ENCODE measurements at regions not wholly inside any gene's neighbourhood (a gene's known extent, or its start where the extent isn't known, plus 50 kb on each side); places are given as distances from the start of the nearest gene placed in this dataset.

GRCh38 chr6:149198265-149198664 lies 119.2 kb upstream of the TAB2 start:
- DNase-seq (ENCODE audit: low spot score): no peak
- peaks cover 4% of the 10 kb centered on the region for H3K27me3 Mint-ChIP-seq (ENCODE audit: insufficient read depth, low read depth, poor library complexity)

GRCh38 chr6:149200282-149200945 lies 117.1 kb upstream of the TAB2 start:
- Histone ChIP-seq H2AFZ (no peak overlapping the region), H3K27ac (ENCODE audit: low read depth) (no peak overlapping the region), H3K4me1 (ENCODE audit: insufficient read depth) (no peaks in the 10 kb centered on the region), H4K20me1 (replicated peaks; ENCODE audit: insufficient read depth) (no peaks in the 10 kb centered on the region), H3K36me3 (ENCODE audit: insufficient read depth) (no peaks in the 10 kb centered on the region), H3K9me2 (ENCODE audit: insufficient read depth) (no peaks in the 10 kb centered on the region), H3K4me2 (no peak overlapping the region), H3F3A (replicated peaks; ENCODE audit: low read depth) (no peaks in the 10 kb centered on the region), H3K79me2 (replicated peaks; ENCODE audit: insufficient read depth) (no peaks in the 10 kb centered on the region), H3K27me3 (ENCODE audit: insufficient read depth) (no peaks in the 10 kb centered on the region), H3K4me3 (no peak overlapping the region)
- DNase-seq (ENCODE audit: low spot score): no peak
- TF ChIP-seq NANOG (IDR thresholded peaks at IDR 0.05; ENCODE audit: borderline replicate concordance): no peak
- Mint-ChIP-seq H3K36me3 (ENCODE audit: low read depth) (no peaks in the 10 kb centered on the region), H3K27ac (no peak overlapping the region), H3K9me3 (no peaks in the 10 kb centered on the region; the same call in 2 of the 3 replicates), H3K4me1 (peaks cover 17% of the 10 kb centered on the region), H3K27me3 (ENCODE audit: insufficient read depth, low read depth, poor library complexity) (peaks cover 4% of the 10 kb centered on the region), H3K4me3 (no peak overlapping the region)
- peak; percentile 30; the same call in 1 of the 3 replicates for ATAC-seq

More at GRCh38 chr6:149198265-149198664, 119.2 kb upstream of the TAB2 start:
- peaks cover 22% of the 10 kb centered on the region for H3K4me1 Mint-ChIP-seq
- H3K27ac Mint-ChIP-seq: no peak overlapping the region
- ATAC-seq: no peak
- Histone ChIP-seq H3K79me2 (replicated peaks; ENCODE audit: insufficient read depth) (no peaks in the 10 kb centered on the region), H3K4me2 (no peak overlapping the region), H3F3A (replicated peaks; ENCODE audit: low read depth) (no peaks in the 10 kb centered on the region), H4K20me1 (replicated peaks; ENCODE audit: insufficient read depth) (no peaks in the 10 kb centered on the region), H3K9me2 (ENCODE audit: insufficient read depth) (no peaks in the 10 kb centered on the region), H3K4me3 (no peak overlapping the region), H2AFZ (no peak overlapping the region), H3K36me3 (ENCODE audit: insufficient read depth) (no peaks in the 10 kb centered on the region), H3K4me1 (ENCODE audit: insufficient read depth) (no peaks in the 10 kb centered on the region), H3K27ac (ENCODE audit: low read depth) (no peak overlapping the region), H3K27me3 (ENCODE audit: insufficient read depth) (no peaks in the 10 kb centered on the region)
- H3K4me3 Mint-ChIP-seq: no peak overlapping the region
- H3K9me3 Mint-ChIP-seq: no peaks in the 10 kb centered on the region; the same call in 2 of the 3 replicates
- TF ChIP-seq JUNB (IDR thresholded peaks at IDR 0.05; ENCODE audit: unreplicated experiment) (no peak), EZH2 (IDR thresholded peaks at IDR 0.05; ENCODE audit: low read depth, unreplicated experiment) (no peak), ZNF331 (CRISPR knock-in tag; IDR thresholded peaks at IDR 0.05; ENCODE audit: low read depth) (no peak), NANOG (IDR thresholded peaks at IDR 0.05; ENCODE audit: borderline replicate concordance) (no peak), EZH2phosphoT487 (IDR thresholded peaks at IDR 0.05; ENCODE audit: unreplicated experiment) (no peak), POLR2AphosphoS5 (IDR thresholded peaks at IDR 0.05; ENCODE audit: low read depth) (no peak)
- H3K36me3 Mint-ChIP-seq (ENCODE audit: low read depth): no peaks in the 10 kb centered on the region

- Histone ChIP-seq H3K9me2 (ENCODE audit: insufficient read depth) (no peaks in the 10 kb centered on the region), H3K4me1 (ENCODE audit: insufficient read depth) (no peaks in the 10 kb centered on the region), H2AFZ (peak overlapping the region; percentile 78), H3K36me3 (ENCODE audit: insufficient read depth) (no peaks in the 10 kb centered on the region), H3K4me3 (no peak overlapping the region), H4K20me1 (replicated peaks; ENCODE audit: insufficient read depth) (no peaks in the 10 kb centered on the region), H3F3A (replicated peaks; ENCODE audit: low read depth) (no peaks in the 10 kb centered on the region), H3K27me3 (ENCODE audit: insufficient read depth) (no peaks in the 10 kb centered on the region), H3K79me2 (replicated peaks; ENCODE audit: insufficient read depth) (no peaks in the 10 kb centered on the region), H3K4me2 (no peak overlapping the region), H3K27ac (ENCODE audit: low read depth) (no peak overlapping the region)
- Mint-ChIP-seq H3K27me3 (ENCODE audit: insufficient read depth, low read depth, poor library complexity) (peaks cover 4% of the 10 kb centered on the region), H3K9me3 (no peaks in the 10 kb centered on the region; the same call in 2 of the 3 replicates), H3K36me3 (ENCODE audit: low read depth) (no peaks in the 10 kb centered on the region), H3K4me3 (no peak overlapping the region), H3K4me1 (peaks cover 17% of the 10 kb centered on the region), H3K27ac (no peak overlapping the region)
- DNase-seq (ENCODE audit: low spot score) (no peak), ATAC-seq (peak; percentile 43)
- TF ChIP-seq ZNF114 (CRISPR knock-in tag; IDR thresholded peaks at IDR 0.05) (no peak), POLR2AphosphoS5 (IDR thresholded peaks at IDR 0.05; ENCODE audit: low read depth) (no peak)
These were observed 116.3 kb upstream of the TAB2 start for GRCh38 chr6:149201068-149201655.
